ENCODE measurements at regions not wholly inside any gene's neighbourhood (a gene's known extent, or its start where the extent isn't known, plus 50 kb on each side); places are given as distances from the start of the nearest gene placed in this dataset.
"Not testable (repeated sequence)": the region's sequence is repeated elsewhere in the genome, so short reads cannot be mapped to it uniquely, and the experiment has no call there.

DNA sequence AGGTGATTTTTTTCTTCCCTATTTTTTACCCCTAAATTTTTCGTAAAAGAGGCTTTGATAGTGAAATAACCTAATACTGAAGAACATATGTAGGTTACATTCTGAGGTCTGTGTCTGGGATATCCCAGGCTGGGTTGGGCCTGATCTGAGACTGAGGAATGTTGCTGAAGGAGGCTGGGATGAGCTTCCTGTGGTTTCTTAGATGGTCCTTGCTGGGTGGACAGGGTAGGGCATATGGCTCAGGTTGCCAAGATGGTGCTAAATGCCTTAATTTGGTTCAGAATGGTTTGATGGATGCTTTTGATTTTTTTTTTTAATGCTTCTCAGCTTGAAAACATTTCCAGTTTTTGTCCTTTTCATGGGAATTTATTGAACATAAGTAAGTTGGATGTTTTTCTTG lies 124.6 kb upstream of the PMCH start:
- no peak overlapping the region for H3K27ac ChIP-seq (ENCODE audit: low read depth in 1 of 2, low read length in 1 of 2)
- no peak overlapping the region for H3K4me3 ChIP-seq (ENCODE audit: low read length in 2 of 2)
- DNase-seq (ENCODE audit: low read depth in 6 of 9, low spot score in 9 of 9), result no peak
- WGBS, result 94% methylated on average over 1 of the region's 1 CpG
- no peaks in the 10 kb centered on the region for H3K27me3 ChIP-seq (ENCODE audit: control insufficient read depth in 2 of 2, insufficient read depth in 1 of 2, low read length in 1 of 2)
- no peaks in the 10 kb centered on the region for H3K4me1 ChIP-seq (ENCODE audit: control insufficient read depth in 2 of 2, insufficient read depth in 2 of 2, low read length in 2 of 2)
- H3K36me3 ChIP-seq (ENCODE audit: control insufficient read depth in 2 of 2, insufficient read depth in 2 of 2, low read length in 1 of 2), result no peaks in the 10 kb centered on the region
- H3K9me3 ChIP-seq (ENCODE audit: control insufficient read depth in 2 of 2, insufficient read depth in 1 of 2, low read length in 1 of 2), result no peaks in the 10 kb centered on the region

DNA sequence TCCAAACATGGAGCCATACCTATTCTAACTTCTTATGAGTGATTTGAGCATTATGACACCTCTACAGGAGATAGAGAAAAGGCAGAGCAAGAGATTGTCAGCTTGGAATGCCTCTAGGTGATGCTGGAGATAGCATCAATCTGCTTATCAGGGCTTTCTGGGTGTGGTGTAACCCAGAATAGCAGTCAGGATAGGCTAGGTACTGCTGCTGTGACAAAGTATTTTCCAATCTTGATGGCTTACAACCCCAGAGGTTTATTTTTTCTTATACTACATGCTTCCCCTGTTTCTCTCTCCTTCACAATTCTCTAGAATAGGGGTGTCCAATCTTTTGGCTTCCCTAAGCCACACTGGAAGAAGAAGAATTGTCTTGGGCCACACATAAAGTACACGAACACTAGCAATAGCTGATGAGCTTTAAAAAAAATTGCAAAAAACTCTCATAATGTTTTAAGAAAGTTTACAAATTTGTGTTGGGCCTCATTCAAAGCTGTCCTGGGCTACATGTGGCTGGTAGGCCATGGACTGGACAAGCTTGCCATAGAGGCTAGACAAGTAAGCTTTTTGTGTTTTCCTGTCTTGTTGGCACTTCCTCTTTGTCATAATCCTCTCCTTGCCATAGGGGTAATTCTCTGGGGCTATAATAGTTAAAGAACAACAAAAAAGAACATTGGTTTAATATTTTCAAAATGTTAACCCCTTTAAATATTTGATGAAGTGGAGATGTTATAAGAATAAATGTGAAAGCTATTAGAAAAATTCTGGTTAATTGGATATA lies 123.9 kb upstream of the PMCH start:
- no peak for DNase-seq (ENCODE audit: low read depth in 6 of 9, low spot score in 9 of 9)
- H3K27me3 ChIP-seq (ENCODE audit: control insufficient read depth in 2 of 2, insufficient read depth in 1 of 2, low read length in 1 of 2), result no peaks in the 10 kb centered on the region
- no peaks in the 10 kb centered on the region for H3K9me3 ChIP-seq (ENCODE audit: control insufficient read depth in 2 of 2, insufficient read depth in 1 of 2, low read length in 1 of 2)
- H3K4me3 ChIP-seq (ENCODE audit: low read length in 2 of 2), result no peak overlapping the region
- WGBS, result 97% methylated on average over 1 of the region's 1 CpG
- H3K4me1 ChIP-seq (ENCODE audit: control insufficient read depth in 2 of 2, insufficient read depth in 2 of 2, low read length in 2 of 2), result no peaks in the 10 kb centered on the region
- no peaks in the 10 kb centered on the region for H3K36me3 ChIP-seq (ENCODE audit: control insufficient read depth in 2 of 2, insufficient read depth in 2 of 2, low read length in 1 of 2)
- H3K27ac ChIP-seq (ENCODE audit: low read depth in 1 of 2, low read length in 1 of 2), result no peak overlapping the region

DNA sequence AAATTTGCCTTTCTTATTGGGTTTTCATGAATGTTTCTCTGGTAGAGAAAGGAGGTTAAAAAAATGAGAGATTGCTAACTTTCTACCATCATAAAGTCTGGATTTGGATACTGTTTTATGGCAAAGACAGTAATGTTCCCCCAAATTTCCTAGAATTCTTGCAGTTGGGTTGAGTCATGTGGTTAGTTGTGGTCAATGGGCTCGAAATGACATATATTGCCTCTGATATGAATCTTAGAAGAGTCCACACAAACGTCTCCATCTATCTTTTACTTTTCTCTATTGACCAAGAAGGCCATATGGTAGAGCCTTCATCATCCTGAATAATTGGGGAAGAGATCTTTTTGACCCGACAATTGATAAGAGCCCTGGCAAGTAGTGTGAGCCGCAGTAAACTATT lies 119.5 kb upstream of the PMCH start:
- no peak for DNase-seq (ENCODE audit: low read depth in 6 of 9, low spot score in 9 of 9)
- no peak overlapping the region for H3K4me3 ChIP-seq (ENCODE audit: low read length in 2 of 2)
- 82% methylated on average over 4 of the region's 4 CpGs for WGBS
- H3K27ac ChIP-seq (ENCODE audit: low read depth in 1 of 2, low read length in 1 of 2), result no peak overlapping the region
- H3K36me3 ChIP-seq (ENCODE audit: control insufficient read depth in 2 of 2, insufficient read depth in 2 of 2, low read length in 1 of 2), result no peaks in the 10 kb centered on the region
- H3K27me3 ChIP-seq (ENCODE audit: control insufficient read depth in 2 of 2, insufficient read depth in 1 of 2, low read length in 1 of 2), result no peaks in the 10 kb centered on the region
- H3K4me1 ChIP-seq (ENCODE audit: control insufficient read depth in 2 of 2, insufficient read depth in 2 of 2, low read length in 2 of 2), result no peaks in the 10 kb centered on the region
- H3K9me3 ChIP-seq (ENCODE audit: control insufficient read depth in 2 of 2, insufficient read depth in 1 of 2, low read length in 1 of 2), result no peaks in the 10 kb centered on the region

DNA sequence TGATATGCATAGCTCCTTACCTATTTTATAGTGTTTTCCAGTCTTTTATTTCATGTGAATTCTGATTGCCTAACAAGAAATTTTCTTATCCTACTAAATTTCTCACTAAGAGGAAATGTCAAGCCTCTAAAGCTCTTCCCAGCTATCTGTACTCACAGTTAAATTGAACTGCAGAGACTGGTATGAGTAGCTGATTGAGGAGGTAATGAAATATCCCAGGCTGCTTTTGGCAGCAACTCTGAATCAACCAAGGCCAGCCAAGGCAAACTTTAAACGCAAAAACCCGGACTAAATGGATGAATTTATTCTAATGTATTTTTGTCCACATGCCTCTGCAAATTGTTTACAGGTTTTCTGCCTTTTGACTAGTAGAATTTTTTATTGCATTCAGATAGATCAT lies 119.1 kb upstream of the PMCH start:
- H3K27ac ChIP-seq (ENCODE audit: low read depth in 1 of 2, low read length in 1 of 2), result no peak overlapping the region
- H3K27me3 ChIP-seq (ENCODE audit: control insufficient read depth in 2 of 2, insufficient read depth in 1 of 2, low read length in 1 of 2), result no peaks in the 10 kb centered on the region
- H3K4me1 ChIP-seq (ENCODE audit: control insufficient read depth in 2 of 2, insufficient read depth in 2 of 2, low read length in 2 of 2), result no peaks in the 10 kb centered on the region
- H3K36me3 ChIP-seq (ENCODE audit: control insufficient read depth in 2 of 2, insufficient read depth in 2 of 2, low read length in 1 of 2), result no peaks in the 10 kb centered on the region
- no peak for DNase-seq (ENCODE audit: low read depth in 6 of 9, low spot score in 9 of 9)
- no peak overlapping the region for H3K4me3 ChIP-seq (ENCODE audit: low read length in 2 of 2)
- WGBS, result 98% methylated on average over 2 of the region's 2 CpGs
- H3K9me3 ChIP-seq (ENCODE audit: control insufficient read depth in 2 of 2, insufficient read depth in 1 of 2, low read length in 1 of 2), result no peaks in the 10 kb centered on the region

- no peak overlapping the region for H3K4me3 ChIP-seq (ENCODE audit: low read length in 2 of 2)
- no peak overlapping the region for H3K27ac ChIP-seq (ENCODE audit: low read depth in 1 of 2, low read length in 1 of 2)
- WGBS, result 97% methylated on average over 2 of the region's 2 CpGs
- no peak for DNase-seq (ENCODE audit: low read depth in 6 of 9, low spot score in 9 of 9)
- H3K9me3 ChIP-seq (ENCODE audit: control insufficient read depth in 2 of 2, insufficient read depth in 1 of 2, low read length in 1 of 2), result no peaks in the 10 kb centered on the region
- H3K36me3 ChIP-seq (ENCODE audit: control insufficient read depth in 2 of 2, insufficient read depth in 2 of 2, low read length in 1 of 2), result no peaks in the 10 kb centered on the region
- H3K4me1 ChIP-seq (ENCODE audit: control insufficient read depth in 2 of 2, insufficient read depth in 2 of 2, low read length in 2 of 2), result no peaks in the 10 kb centered on the region
- no peaks in the 10 kb centered on the region for H3K27me3 ChIP-seq (ENCODE audit: control insufficient read depth in 2 of 2, insufficient read depth in 1 of 2, low read length in 1 of 2)
Observed at GRCh38 chr12:102314821-102315220, 117.2 kb upstream of the PMCH start.

DNA sequence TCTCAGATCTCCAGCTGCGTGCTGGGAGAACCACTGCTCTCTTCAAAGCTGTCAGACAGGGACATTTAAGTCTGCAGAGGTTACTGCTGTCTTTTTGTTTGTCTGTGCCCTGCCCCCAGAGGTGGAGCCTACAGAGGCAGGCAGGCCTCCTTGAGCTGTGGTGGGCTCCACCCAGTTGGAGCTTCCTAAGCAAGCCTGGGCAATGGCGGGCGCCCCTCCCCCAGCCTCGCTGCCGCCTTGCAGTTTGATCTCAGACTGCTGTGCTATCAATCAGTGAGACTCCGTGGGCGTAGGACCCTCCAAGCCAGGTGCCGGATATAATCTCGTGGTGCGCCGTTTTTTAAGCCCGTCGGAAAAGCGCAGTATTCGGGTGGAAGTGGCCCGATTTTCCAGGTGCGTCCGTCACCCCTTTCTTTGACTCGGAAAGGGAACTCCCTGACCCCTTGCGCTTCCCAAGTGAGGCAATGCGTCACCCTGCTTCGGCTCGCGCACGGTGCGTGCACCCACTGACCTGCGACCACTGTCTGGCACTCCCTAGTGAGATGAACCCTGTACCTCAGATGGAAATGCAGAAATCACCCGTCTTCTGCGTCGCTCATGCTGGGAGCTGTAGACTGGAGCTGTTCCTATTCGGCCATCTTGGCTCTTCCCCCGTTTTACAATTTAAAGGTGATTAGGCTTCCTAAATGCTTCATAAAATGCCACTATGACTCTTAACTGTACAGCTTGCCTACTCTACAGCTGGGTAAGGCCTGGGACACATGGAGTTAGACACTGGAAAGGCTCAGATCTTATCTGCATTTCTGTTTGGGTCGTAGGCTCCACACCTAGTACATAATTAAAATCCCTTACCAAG lies 115.7 kb upstream of the PMCH start:
- DNase-seq (ENCODE audit: low read depth in 6 of 9, low spot score in 9 of 9), result not testable (repeated sequence)

GRCh38 chr12:102305486-102305885 lies 107.9 kb upstream of the PMCH start:
- Histone ChIP-seq H3K27me3 (ENCODE audit: control insufficient read depth in 2 of 2, insufficient read depth in 1 of 2, low read length in 1 of 2) (no peaks in the 10 kb centered on the region), H3K9me3 (ENCODE audit: control insufficient read depth in 2 of 2, insufficient read depth in 1 of 2, low read length in 1 of 2) (no peaks in the 10 kb centered on the region), H3K4me3 (ENCODE audit: low read length in 2 of 2) (no peak overlapping the region), H3K36me3 (ENCODE audit: control insufficient read depth in 2 of 2, insufficient read depth in 2 of 2, low read length in 1 of 2) (no peaks in the 10 kb centered on the region), H3K4me1 (ENCODE audit: control insufficient read depth in 2 of 2, insufficient read depth in 2 of 2, low read length in 2 of 2) (no peaks in the 10 kb centered on the region), H3K27ac (ENCODE audit: low read depth in 1 of 2, low read length in 1 of 2) (no peak overlapping the region)
- WGBS, result 92% methylated on average over 2 of the region's 2 CpGs
- no peak for DNase-seq (ENCODE audit: low read depth in 6 of 9, low spot score in 9 of 9)

More for the DNA sequence above, 115.7 kb upstream of the PMCH start:
- H3K36me3 ChIP-seq (ENCODE audit: control insufficient read depth in 2 of 2, insufficient read depth in 2 of 2, low read length in 1 of 2); H3K9me3 ChIP-seq (ENCODE audit: control insufficient read depth in 2 of 2, insufficient read depth in 1 of 2, low read length in 1 of 2); H3K4me1 ChIP-seq (ENCODE audit: control insufficient read depth in 2 of 2, insufficient read depth in 2 of 2, low read length in 2 of 2); H3K27ac ChIP-seq (ENCODE audit: low read depth in 1 of 2, low read length in 1 of 2); H3K4me3 ChIP-seq (ENCODE audit: low read length in 2 of 2); H3K27me3 ChIP-seq (ENCODE audit: control insufficient read depth in 2 of 2, insufficient read depth in 1 of 2, low read length in 1 of 2): not testable (repeated sequence)
- whole genome bisulfite sequencing, result 95% methylated on average over 32 of the region's 33 CpGs

DNA sequence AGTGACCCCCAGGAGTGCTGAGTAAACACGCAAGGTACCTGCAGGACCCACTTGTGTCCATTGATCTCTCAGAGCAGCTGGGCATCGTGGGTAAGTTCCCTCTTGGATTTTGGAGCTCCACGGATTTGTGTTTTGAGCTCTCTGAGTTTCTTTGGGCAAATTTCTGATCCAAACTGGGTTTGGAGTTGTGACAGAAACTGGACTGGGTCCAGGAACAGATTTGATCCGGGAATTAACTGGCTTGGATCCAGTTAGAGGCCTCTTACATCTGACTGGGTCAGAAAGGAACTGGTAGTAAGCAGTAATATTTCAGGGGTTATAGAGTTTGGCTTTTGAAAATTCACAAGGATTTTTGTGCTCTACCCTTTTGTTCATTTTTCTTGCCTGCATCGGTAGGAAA lies 107.0 kb upstream of the PMCH start:
- 91% methylated on average over 5 of the region's 5 CpGs for WGBS
- not testable (repeated sequence) for H3K27ac ChIP-seq (ENCODE audit: low read depth in 1 of 2, low read length in 1 of 2); H3K9me3 ChIP-seq (ENCODE audit: control insufficient read depth in 2 of 2, insufficient read depth in 1 of 2, low read length in 1 of 2); H3K4me3 ChIP-seq (ENCODE audit: low read length in 2 of 2); DNase-seq (ENCODE audit: low read depth in 6 of 9, low spot score in 9 of 9); H3K36me3 ChIP-seq (ENCODE audit: control insufficient read depth in 2 of 2, insufficient read depth in 2 of 2, low read length in 1 of 2); H3K27me3 ChIP-seq (ENCODE audit: control insufficient read depth in 2 of 2, insufficient read depth in 1 of 2, low read length in 1 of 2); H3K4me1 ChIP-seq (ENCODE audit: control insufficient read depth in 2 of 2, insufficient read depth in 2 of 2, low read length in 2 of 2)

- Histone ChIP-seq H3K36me3 (ENCODE audit: control insufficient read depth in 2 of 2, insufficient read depth in 2 of 2, low read length in 1 of 2) (no peaks in the 10 kb centered on the region), H3K27ac (ENCODE audit: low read depth in 1 of 2, low read length in 1 of 2) (no peak overlapping the region), H3K27me3 (ENCODE audit: control insufficient read depth in 2 of 2, insufficient read depth in 1 of 2, low read length in 1 of 2) (no peaks in the 10 kb centered on the region), H3K9me3 (ENCODE audit: control insufficient read depth in 2 of 2, insufficient read depth in 1 of 2, low read length in 1 of 2) (no peaks in the 10 kb centered on the region), H3K4me3 (ENCODE audit: low read length in 2 of 2) (no peak overlapping the region), H3K4me1 (ENCODE audit: control insufficient read depth in 2 of 2, insufficient read depth in 2 of 2, low read length in 2 of 2) (no peaks in the 10 kb centered on the region)
- no peak for DNase-seq (ENCODE audit: low read depth in 6 of 9, low spot score in 9 of 9)
Observed at GRCh38 chr12:102302553-102302952, 104.9 kb upstream of the PMCH start.
